ENCODE measurements at regions not wholly inside any gene's neighbourhood (a gene's known extent, or its start where the extent isn't known, plus 50 kb on each side); places are given as distances from the start of the nearest gene placed in this dataset.

DNA sequence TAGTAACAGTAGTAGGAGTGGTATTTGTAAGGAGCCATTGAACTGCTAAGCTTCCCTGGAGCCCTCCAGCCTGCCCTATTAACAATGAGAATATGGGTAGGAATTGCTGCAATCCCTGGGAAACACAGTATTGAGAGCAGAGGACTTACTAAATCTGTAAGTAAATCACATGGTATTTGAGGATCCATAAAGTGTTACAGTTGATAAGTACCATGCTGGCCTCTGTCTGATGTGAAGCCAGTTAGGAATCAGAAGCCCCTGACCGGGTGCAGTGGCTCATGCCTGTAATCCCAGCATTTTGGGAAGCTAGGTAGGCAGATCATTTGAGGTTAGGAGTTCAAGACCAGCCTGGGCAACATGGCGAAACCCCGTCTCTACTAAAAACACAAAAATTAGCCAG is 224.6 kb downstream of the C1D start:
- DNase-seq: no peak

DNA sequence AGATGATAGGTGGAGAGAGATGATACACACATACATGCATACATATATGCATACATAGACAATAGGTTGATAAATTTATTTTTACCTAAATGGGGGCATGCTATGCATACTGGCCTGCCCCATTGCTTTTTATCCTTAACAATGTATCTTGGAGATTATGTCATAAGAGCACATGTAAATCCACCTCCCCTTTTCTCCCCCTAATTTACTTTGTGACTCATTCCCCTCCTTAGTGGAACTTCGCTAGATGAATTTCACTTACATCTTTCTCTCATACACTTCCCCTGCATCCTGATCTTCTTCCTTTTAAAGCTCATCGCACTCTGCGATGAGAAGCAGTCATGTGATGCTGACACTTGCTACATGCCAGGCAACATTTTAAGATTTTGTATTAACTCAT is 223.6 kb downstream of the C1D start:
- DNase-seq: no peak

DNA sequence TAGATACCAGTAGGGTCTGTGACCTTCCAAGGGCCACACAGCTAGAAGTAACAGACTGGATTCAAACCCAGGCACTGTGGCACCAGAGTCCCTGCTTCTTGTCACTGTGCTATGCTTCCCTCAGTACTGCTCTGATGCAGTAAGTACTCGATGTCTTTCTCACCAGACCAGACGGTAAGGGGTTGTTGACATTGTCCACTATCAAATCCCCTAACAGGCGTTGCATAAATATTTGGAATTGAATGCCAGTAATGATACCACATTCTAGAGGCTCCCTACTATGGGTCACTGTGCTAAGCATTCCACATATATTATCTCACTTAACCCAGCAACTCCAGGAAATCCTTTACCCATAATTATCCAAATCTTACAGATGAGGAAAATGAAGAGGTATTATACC is 223.1 kb downstream of the C1D start:
- DNase-seq: no peak

DNA sequence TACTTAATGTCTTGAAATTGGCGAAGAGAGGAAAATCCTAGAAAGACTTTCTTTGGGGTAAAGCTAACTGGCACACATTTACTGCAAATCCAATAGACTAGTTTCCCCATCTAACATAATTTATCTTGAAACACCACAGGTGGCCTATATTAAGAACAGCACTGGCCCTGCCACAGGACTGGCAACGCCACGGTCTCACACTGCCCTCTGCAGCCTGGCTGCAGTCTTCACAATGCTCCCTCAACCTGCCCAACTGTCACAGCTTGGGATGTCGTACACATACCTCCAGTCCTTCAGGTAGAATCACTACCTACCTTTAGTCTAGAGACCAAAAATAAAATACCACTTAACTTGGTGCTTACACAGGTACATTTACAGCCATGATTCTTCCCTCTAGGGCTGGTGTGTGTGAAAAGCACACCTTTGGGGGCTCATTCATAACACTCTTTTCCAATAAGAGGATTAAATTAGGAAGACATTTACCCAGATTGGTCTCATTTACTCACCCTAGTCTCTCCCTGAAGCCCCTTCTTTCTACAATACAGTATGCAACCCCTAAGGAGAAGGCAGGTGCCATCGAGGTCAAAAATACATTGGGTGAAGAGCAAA is 222.2 kb downstream of the C1D start:
- DNase-seq: peak; percentile 82

DNA sequence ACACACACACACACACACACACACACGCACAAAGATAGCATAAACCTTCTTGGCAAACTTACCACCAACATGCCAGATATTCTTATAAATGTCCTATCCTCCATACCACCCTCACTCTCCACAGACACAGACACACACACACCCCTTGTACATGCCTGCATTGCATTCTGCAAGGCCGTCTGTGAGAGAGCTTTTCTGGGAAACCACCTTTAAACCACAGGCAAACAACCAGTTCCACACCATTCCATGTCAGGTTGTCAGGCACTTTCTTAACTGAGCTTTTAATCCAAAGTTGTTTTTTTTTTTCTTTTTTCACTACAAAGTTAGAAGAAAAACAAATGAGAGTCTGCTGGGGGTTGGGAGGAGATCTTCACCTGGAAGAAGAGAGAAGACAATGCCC is 221.1 kb downstream of the C1D start:
- DNase-seq: no peak

DNA sequence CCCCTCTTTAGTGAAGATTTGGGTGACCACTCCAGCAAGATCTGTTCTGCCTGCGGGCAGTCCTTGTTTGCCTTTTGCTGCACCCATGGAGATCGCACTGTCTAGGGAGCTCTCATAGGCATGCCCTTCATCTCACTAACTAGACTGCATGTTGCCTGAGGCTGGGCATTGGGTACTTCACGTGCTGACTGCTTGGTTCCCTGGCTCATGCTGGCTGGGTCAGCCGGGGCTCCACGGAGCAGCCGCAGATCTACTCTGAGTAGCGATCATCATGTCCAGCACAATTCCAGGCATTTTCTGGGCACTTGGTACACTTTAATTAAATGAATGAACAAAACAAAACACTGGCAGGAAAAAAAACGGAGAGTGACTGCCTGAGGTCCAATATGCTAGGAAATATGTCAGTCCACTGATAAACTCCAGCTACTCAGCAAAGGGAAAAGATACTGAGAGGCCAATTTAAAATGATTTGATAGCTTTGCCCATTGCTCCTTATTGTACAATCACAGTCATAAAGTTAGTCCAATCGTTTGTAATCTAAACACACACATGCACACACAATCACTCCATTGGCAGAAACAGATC is 220.3 kb downstream of the C1D start:
- no peak for DNase-seq

DNA sequence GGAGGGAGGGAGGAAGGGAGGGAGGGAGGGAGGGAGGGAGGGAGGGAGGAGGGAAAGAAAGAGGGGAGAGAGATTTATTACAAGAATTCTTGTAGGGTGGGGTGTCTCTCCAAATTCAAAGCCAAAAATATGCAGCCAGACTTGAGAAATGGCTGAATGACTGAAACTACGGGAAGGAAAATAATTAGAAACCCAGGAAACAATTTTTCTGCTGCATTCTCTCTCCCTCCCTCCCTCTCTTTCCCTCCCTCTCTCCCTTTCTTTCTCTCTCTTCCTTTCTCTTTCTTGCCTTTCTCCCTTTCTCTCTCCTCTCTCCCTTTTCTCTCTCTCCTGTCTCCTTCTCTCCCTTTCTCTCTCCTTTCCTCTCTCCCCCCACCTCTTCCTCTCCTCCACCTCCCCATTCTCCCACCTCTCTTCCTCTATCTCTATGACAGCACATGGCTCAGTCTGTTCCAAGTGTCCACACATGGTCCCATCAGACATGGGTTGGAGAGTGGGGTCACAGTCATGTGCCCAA is 218.7 kb downstream of the C1D start:
- no peak for DNase-seq

DNA sequence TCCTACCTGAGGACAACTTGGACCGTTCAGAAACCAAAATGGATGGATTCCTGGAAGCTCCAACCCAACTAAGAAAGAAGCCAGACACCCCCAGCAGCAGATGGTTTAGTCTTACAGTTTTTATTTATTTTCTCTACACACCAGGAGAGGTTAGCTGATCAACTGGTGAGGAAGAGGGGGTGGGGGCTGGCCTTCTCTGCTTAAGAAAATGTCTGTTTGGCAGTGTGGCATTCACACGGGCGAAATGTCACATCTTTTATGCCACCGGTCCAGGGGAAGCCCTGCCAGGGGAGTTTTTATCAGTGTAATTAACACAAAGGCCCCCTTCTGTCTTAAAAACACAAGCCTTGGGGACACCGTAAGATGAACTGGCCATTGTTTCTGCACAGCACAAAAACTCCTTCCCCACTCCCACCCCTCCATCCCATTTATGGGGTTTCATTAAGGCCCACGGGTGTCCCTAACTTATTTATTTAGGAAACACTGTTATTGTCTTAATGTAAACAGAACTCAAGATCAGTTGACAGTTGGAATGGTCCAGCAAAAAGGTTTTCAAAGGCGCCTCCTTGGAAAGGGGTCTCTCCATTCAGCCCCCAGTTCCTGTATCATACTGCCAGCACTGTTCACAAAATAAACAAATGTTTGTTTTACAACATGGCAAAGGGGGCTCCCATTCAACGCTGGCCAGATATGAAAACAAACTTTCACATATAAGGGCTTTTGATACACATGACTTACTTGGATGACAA is 217.0 kb downstream of the C1D start:
- DNase-seq: no peak

DNA sequence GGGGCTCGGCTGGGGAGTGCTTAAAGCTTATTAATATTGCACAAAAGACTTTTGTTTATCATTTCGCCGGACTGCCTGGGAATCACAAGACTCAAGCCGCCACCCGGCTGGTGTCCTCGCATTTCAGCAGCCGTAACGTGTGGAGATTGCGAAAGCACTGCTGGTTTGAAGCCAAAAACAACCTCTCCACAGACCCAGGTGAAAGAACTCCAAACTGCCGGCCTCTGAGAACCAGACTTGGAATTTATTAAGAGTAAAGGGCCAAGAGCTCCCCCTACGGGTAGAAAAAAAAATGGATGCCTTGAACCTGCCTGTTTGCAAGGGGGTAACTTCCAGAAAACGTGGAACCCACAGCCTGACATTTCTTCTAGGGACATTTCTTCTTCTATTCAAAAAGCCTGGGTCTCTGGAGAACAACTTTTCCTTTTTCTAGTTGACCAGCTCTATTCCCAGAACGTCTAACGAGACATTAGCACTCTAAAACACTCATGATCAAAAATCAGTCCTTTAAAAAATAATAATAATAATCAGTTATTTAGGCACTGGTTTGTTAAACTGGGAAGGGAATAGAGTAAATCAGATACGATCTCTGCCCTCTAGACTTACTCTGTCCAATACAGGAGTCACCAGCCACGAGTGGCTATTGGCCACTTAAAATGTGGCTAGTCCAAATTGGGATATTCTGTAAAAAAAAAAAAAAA is 216.3 kb downstream of the C1D start:
- DNase-seq: peak; percentile 96

DNA sequence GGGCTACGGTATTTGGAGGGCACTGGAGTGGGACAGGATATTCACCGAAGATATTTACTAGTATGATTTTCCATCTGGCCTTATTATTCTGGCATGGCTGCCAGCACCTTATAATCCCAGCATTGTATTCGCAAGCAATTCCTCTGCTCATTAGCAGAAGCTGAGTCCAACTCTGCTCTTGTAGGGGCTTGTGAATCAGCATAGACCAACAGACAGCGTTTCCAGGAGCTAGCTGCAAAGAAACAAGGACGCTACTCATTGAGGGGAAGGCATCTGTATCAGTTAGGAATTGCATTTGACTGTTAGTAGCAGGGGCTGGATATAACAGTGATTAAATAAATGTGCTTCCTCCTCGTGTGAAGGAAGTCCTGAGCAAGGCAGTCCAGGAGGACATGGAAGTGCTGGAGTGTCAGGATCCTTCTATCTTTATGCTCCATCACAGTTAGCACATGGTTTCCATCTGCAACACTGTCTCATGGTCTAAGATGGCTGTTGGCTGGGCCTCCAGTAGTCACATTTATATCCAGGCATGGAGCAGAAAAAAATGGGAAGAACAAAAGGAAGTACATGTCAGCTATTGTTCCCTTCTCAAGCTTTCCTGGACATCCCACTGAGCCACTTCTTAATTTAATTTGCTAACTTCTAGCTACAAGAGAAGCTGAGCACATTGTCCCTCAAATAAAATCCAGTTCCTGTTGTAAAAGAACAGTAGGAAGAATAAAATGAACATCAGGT is 214.1 kb downstream of the C1D start:
- no peak for DNase-seq

DNA sequence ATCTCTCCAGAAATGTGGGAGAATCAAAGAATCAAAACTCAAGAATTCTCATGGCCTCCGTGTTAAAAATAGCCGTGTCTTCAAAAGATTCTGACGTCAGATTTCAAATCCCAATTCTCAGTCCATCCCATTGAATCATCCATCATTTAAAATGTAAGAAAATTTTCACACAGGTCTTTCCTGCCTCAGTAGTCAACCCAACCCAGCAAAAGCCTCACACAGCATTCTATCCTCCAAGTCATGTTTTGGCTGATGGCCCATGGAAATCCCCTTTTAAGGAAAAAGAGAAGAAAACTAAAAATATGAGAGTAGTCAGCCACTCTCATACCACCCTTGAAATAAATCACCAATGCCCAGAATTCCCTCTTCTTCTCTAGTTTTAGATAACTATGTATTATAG is 211.8 kb downstream of the C1D start:
- no peak for DNase-seq

DNA sequence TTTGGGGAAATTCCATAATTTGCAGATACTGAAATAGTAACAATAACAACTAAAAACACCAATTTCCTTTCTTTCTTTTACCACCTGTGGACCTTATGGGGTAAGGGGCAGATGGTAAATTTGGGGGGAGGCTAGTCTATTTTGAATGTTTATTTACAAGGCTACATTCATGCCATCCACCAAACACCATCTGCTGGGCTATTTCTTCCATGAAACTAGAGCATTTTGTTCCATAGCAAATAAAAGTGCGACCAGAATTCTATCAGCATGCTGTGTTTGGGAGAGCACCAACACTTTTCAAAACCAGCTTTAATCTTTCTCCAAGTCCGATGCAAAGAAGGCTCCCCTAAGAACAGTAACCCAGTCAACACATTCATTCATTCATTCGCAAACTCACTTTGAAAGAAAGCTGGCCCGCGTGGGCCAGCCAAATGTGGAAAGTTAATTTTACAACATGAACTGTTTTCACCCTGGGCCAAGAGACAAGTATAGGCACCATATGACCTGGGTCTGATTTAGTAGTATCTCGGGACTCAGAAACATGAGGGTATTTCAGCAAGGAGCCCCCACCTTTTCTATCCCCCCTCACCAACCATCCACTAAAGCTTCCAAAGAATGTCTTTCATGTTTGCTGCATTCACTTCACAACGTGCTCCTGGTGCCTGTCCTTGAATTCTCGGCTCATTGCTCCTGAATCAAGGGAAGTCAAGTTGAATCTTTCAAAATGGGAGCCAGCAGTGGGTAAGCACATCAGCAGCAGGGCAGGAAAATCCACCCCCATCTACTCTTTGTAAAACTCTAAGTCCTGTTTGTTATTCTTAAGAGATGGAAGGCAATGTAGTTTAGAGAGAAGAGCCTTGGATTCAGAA is 210.6 kb downstream of the C1D start:
- DNase-seq: peak; percentile 13

DNA sequence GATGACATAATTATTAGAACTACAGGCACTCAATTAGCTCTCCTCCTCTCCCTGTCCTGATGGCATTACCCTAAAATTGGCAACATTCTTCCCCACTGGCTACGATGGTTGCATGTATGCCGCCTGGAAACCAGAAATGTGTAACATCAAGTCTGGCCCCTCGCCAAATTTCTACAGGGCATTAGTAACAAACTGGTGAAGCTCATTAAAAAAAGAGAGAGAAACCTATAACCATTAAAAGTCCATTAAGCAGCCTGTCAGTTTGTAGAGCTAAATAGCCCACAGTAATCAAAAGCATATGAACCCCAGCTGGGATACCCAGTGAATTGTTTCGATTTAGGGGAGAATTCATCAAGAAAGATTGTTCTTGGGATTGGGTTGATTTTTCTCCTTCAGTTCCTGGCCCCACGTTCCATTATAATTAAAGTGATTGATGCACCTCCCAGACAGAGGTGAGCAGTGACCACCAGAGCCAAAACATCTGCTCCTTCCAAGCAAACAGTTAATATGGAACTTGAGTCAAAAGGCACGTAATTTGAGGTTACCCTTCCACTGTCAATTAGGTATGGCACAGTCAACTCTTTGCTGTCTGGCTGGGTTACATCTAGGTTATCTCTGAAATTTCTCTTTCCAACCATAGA is 208.6 kb downstream of the C1D start:
- peak; percentile 66 for DNase-seq

DNA sequence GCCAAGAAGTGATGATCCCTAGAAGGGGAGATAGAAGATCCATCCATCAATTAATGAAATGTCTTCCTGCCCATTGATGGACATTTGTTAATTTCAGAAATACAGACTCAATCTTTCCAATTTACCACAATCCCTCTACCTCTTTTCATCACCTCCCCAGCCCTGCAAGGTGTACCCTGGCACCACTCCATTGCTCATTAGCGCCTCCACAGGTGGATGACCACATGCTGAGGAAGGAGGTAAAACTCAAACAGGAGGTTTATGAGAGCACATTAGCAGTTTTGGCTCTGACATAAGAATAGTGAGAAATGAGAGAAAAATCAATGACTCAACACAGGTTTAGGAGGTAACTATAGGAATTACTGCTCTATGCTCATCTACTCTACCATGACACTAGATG is 208.0 kb downstream of the C1D start:
- no peak for DNase-seq

DNA sequence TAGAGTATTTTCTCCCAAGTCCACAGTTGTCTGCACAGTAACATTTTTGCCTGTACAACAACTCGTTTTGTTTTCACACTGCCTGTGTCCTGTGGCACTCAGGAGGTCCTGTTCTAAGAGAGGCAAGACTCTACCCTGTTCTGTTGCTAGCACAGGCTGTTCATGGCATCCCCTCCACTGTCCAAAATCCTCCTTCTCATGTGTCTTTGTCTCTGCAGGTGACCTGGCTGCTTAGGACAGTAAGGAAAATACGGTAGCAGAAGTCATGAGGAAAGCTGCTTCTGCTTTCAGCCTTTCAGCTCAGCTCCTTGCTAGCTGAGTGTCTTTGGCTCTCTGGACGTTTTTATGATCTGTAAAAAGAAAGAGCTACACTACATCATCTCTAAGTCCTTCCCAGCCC is 205.9 kb downstream of the C1D start:
- no peak for DNase-seq

DNA sequence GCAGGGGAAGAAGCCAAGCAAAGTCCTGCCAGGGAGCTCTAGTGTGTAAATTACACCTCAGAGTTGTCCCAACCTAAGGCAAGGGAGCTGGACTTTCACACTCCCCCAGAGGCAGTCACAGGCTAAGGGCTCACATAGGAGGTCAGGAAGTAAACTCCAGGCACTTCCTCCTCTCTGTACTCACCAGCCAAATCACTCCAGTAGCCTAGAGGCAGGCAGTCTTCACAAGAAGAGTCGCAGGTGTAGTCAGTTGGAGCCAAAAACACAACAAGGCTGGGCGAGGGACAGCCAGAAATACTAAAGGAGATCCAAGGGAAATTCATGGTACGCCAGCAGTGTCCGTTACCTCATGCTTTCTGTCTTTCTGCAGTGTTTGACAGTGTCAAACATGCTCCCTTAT is 205.0 kb downstream of the C1D start:
- no peak for DNase-seq

DNA sequence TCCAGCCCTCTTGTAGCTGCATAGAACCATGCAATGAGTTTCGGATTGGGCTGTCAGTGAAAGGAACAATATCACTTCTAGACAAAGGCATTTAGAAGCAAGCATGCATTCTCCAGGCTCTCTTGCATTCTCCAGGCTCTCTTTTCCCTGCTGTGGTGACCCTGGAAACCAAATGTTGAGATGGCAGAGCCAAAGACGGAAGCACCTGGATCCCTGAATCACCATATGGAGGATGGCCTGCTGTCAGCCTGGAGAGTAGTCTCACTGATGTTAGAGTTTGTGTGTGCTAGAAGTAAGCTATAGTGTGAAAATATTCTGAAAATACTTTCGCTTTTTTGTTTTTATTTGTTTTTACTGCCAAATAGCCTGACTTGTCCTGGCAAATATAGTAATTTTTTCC is 203.9 kb downstream of the C1D start:
- no peak for DNase-seq

DNA sequence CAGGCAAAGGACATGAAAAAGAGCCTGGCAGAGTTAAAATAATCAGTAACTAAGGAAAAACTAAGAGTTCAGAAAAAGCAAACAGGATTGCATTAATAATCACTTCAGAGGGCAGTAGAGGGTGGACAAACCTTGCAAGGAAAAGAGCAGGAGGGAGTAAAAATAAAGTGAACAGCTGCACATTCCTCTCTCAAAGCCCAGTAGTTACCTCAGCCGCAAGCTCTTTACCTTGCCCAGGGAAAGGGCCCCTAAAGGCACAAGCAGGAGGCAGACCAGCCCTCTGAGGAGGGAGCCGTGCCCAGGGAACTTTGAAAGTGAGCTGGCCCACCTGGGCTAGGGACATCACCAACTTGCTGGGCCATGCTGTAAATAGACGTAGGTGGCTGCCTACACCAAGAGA is 196.9 kb downstream of the C1D start:
- no peak for DNase-seq

DNA sequence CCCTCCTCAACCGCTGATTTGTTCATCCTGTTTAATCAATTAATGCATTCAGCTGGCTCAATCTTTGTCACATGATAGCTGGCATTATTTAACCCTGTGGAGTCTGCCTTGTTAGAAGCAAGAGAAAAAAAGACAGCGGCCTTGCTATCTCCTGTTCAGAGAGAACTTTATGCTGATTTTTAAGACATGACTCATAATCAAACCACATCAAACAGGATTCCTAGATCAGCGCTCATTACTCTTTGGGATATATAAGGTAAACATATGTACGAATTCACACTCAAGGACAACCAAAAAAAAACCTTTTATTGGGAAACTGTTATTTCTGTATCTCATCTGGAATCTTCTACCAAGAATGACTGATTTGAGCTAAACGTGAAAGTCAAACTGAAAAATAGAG is 195.1 kb downstream of the C1D start:
- no peak for DNase-seq

DNA sequence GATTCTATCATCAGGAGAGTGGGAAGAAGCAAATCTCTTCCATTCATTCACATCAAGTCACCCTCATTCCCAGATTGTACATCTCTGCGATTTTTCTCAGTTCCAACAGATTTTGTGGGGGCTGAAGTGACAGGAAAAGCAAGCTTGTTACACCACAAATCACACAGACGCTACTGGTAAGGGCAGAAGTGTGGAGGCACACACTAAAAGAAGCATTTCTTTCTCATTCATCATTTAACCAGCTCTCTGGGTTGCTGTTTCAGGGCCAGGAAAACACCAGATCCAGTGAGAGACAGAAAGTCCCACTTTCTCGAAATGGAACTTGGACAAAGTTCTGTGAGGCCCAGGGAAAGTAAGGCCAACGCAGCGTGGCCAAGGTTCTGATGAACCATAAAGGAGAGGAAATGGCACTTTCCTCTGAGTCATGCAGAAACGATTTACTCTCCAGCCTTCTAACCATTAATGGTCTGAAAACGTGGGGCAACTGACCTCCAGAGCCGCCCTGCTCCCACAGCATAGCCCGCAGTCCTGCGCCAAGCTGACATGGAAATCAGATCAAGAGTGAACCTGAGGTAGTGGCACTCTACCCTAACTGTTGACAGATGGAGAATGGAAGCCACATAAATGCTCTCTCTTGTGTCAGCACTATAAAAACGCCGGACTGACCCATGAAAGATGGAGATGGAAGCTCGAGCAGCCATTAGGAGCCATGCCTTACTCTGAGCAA is 191.0 kb downstream of the C1D start:
- DNase-seq: no peak
